Upper lobe of right lung (tissue), 1 donor: ENCODE measurements at regions not wholly inside any gene's neighbourhood (a gene's known extent, or its start where the extent isn't known, plus 50 kb on each side); places are given as distances from the start of the nearest gene placed in this dataset. TPM values are rescaled to one million over a fixed set of nuclear protein-coding genes. Genes with fewer than 3 reads are reported as not detected.

Experiments used
- ATAC-seq: fragments of 200-7000 bp; cut with Tn5 transposase; one replicate; pipeline ENCODE4 v1.9.1; 2020; ENCODE audit warnings: mild to moderate bottlenecking, moderate library complexity
- DNase-seq: peaks from one replicate; pipeline ENCODE4 v3.0.0-alpha.2; 2020
- H3K27ac ChIP-seq: fragments of 200-600 bp; one replicate; pipeline ENCODE4 v1.8.0; 2022
- H3K27me3 ChIP-seq: fragments of 200-600 bp; one replicate; pipeline ENCODE4 v1.8.0; 2022; ENCODE audit warnings: mild to moderate bottlenecking
- H3K36me3 ChIP-seq: fragments of 200-600 bp; one replicate; pipeline ENCODE4 v1.8.0; 2022
- H3K4me1 ChIP-seq: fragments of 200-600 bp; one replicate; pipeline ENCODE4 v1.8.0; 2022
- H3K4me3 ChIP-seq: fragments of 200-600 bp; one replicate; pipeline ENCODE4 v1.8.0; 2022; ENCODE audit warnings: mild to moderate bottlenecking
- H3K9me3 ChIP-seq: fragments of 200-600 bp; one replicate; pipeline ENCODE4 v1.8.0; 2022
- intact Hi-C: fragments of 100-400 bp; cut with DNase I; formaldehyde crosslinking; loops from one replicate; pipeline ENCODE4 v1.11.0; 2022
- microRNA-seq: library from miRNA; unstranded; fragments of <30 nt; microRNA quantifications from one replicate; pipeline ENCODE4 v1.2.0, GENCODE V29; 2020; ENCODE audit warnings: borderline microRNAs expressed
- TF ChIP-seq, protein P1 (sequence below): fragments of 200-600 bp; IDR thresholded peaks from one replicate; pipeline ENCODE4 v1.8.0; 2022; ENCODE audit warnings: antibody characterized with exemption
- donor health status: DM: no; HTN: yes; CAD: no; lungs with severe emphysema.

DNA sequence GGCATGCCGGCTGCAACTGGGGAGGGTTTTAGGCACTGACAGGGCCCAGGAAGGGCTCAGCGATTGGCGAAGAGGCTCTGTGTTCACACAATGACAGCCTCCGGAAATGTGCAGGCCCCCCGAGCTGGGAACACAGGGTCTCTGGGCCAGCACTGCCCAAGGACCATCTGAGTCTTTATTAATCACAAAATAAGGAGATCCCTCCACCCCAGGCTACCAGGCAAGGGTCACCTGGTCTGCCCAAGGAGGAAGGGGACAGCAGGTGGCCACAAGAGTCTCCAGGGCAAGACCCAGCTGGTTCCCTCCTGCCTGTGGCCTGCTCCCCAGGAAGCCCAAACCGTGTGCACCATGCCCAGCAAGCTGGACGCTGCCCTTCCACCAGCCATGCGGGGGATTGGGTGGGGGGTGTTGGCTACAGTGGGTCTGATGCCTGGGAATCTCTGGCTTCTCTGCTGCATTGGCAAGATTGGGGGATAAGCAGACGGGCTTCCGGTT, 52.1 kb upstream of the TNRC6C start:
- H3K9me3 ChIP-seq: no peaks in the 10 kb centered on the region
- H3K27me3 ChIP-seq: peaks cover 29% of the 10 kb centered on the region
- ATAC-seq (no peak), DNase-seq (peak; percentile 54)
- H3K4me3 ChIP-seq: no peak overlapping the region
- intact Hi-C loops: no loop called here
- TF ChIP-seq, protein P1, sequence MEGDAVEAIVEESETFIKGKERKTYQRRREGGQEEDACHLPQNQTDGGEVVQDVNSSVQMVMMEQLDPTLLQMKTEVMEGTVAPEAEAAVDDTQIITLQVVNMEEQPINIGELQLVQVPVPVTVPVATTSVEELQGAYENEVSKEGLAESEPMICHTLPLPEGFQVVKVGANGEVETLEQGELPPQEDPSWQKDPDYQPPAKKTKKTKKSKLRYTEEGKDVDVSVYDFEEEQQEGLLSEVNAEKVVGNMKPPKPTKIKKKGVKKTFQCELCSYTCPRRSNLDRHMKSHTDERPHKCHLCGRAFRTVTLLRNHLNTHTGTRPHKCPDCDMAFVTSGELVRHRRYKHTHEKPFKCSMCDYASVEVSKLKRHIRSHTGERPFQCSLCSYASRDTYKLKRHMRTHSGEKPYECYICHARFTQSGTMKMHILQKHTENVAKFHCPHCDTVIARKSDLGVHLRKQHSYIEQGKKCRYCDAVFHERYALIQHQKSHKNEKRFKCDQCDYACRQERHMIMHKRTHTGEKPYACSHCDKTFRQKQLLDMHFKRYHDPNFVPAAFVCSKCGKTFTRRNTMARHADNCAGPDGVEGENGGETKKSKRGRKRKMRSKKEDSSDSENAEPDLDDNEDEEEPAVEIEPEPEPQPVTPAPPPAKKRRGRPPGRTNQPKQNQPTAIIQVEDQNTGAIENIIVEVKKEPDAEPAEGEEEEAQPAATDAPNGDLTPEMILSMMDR: no peak
- H3K36me3 ChIP-seq: no peaks in the 10 kb centered on the region
- no peak overlapping the region for H3K27ac ChIP-seq
- H3K4me1 ChIP-seq: no peaks in the 10 kb centered on the region

DNA sequence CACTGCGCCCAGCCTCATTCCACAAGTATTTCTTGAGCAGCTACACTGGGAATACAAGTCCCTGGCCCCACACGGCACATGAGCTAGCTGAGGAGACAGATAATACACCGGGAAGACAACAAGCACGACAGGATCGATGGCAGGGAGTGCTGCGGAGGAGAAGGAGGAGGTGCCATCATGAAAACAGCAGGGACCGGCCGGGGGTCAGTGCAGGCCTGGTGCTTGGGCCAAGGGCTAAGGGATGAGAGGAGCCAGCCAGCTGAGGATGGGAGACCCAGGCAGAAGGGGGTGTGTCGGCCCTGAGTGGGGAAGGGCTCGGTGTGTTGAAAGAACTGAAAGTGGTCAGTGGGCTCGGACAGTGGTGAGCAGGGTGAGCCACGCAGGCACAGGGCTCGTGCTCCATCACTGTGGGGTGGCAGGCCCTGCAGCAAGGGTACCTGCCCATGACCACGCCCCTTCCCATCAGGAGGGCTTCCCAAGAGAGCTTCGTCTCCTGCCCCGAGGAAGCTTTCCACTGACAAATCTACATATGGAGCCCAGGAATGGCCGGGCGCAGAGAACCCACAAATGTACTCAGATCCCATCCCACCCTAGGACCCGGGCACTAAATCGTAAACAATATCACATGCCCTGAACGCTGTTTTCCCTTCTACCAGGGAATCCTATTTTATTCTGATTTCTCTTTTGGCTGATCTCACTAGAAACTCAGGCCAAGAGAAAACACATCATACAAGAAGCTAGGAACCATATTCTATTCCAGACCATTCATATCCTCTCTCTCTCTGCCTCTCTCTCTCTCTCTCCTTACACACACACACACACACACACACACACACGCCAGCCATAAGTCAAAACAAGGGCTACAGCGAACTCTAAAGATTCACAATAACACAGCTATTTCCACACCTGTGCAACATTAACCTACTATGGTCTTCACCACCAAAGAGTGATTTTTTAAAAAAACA, 50.7 kb upstream of the TNRC6C start:
- TF ChIP-seq, protein P1: no peak
- Histone ChIP-seq H3K27ac (no peak overlapping the region), H3K9me3 (no peaks in the 10 kb centered on the region), H3K4me3 (no peak overlapping the region), H3K36me3 (no peaks in the 10 kb centered on the region), H3K27me3 (peaks cover 29% of the 10 kb centered on the region), H3K4me1 (no peaks in the 10 kb centered on the region)
- no peak for ATAC-seq
- intact Hi-C loops: no loop called here
- peak; percentile 47 for DNase-seq

DNA sequence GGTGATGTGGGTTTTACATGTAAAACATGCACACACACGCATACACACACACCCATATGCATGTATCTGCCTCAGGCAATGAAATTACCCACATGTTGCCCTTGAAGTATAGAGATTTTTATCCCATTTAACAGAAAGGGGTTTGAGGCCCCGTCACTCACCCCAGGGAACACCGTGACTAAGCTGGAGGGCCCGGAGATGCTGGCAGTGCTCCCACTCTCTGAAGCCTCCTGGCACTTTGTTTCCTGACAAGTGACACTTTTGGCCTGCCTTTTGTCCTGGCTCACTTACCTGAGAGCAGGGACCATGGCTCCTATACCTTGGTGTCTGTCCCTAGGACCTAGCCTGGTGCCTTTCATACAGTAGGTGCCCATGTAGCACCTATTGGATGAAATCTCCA, 50.0 kb upstream of the TNRC6C start:
- Histone ChIP-seq H3K36me3 (no peaks in the 10 kb centered on the region), H3K27me3 (peaks cover 24% of the 10 kb centered on the region), H3K4me1 (no peaks in the 10 kb centered on the region), H3K27ac (no peak overlapping the region), H3K9me3 (no peaks in the 10 kb centered on the region), H3K4me3 (no peak overlapping the region)
- intact Hi-C loops: no loop called here
- TF ChIP-seq, protein P1: no peak
- DNase-seq: peak; percentile 22
- ATAC-seq: no peak

Small RNAs in the stretch of these regions (microRNA-seq; reads per million reads assigned to microRNA genes)
- not detected for gene MIR4316
